SU-DHL-6 (cell line): ENCODE measurements at regions not wholly inside any gene's neighbourhood (a gene's known extent, or its start where the extent isn't known, plus 50 kb on each side); places are given as distances from the start of the nearest gene placed in this dataset.

Experiments
- H2AFZ ChIP-seq: fragments of 200-600 bp; sonication (generic); 2 replicates; pipeline ENCODE4 v1.6.1; 2014; ENCODE audit warnings: low read depth, mild to moderate bottlenecking, moderate library complexity, mixed read lengths, antibody characterized with exemption, low read length; ENCODE audit not compliant: severe bottlenecking
- H3F3A ChIP-seq: fragments of 200-600 bp; shearing (Covaris generic); 2 replicates; pipeline ENCODE4 v1.6.0; 2016; ENCODE audit warnings: antibody characterized with exemption, mild to moderate bottlenecking; ENCODE audit not compliant: insufficient read depth
- H3K27ac ChIP-seq: fragments of 200-600 bp; sonication (generic); 2 replicates; pipeline ENCODE4 v1.5.1; 2016; ENCODE audit warnings: low read depth, mild to moderate bottlenecking, low read length, moderate library complexity, mixed read lengths
- H3K27me3 ChIP-seq: fragments of 200-600 bp; sonication (generic), shearing (Covaris generic); 2 replicates; pipeline ENCODE4 v1.6.0; 2014; ENCODE audit warnings: mild to moderate bottlenecking, low read length
- H3K36me3 ChIP-seq: fragments of 200-600 bp; sonication (generic); 2 replicates; pipeline ENCODE4 v1.6.1; 2014; ENCODE audit warnings: mild to moderate bottlenecking, low read length, mixed read lengths
- H3K4me2 ChIP-seq: fragments of 300-600, 200-600 bp; shearing (Covaris generic), sonication (generic); 2 replicates; pipeline ENCODE4 v1.6.0; 2014; ENCODE audit warnings: low read length, low read depth, mild to moderate bottlenecking; ENCODE audit not compliant: poor library complexity, severe bottlenecking
- H3K4me3 ChIP-seq: fragments of 200-600 bp; sonication (generic); 2 replicates; pipeline ENCODE4 v1.5.1; 2014; ENCODE audit warnings: antibody characterized with exemption, low read length, mild to moderate bottlenecking, mixed read lengths; ENCODE audit not compliant: insufficient read depth, poor library complexity, severe bottlenecking
- H3K79me2 ChIP-seq: fragments of 200-600 bp; sonication (generic); 2 replicates; pipeline ENCODE4 v1.6.1; 2014; ENCODE audit warnings: mild to moderate bottlenecking, low read length, moderate library complexity; ENCODE audit not compliant: insufficient read depth
- H3K9ac ChIP-seq: fragments of 200-600 bp; sonication (generic); 2 replicates; pipeline ENCODE4 v1.7.0; 2014; ENCODE audit warnings: mild to moderate bottlenecking, low read length
- H3K9me2 ChIP-seq: fragments of 200-600 bp; sonication (generic); replicated peaks from 2 replicates; pipeline ENCODE4 v1.6.1; 2014; ENCODE audit warnings: low read length; ENCODE audit not compliant: insufficient read depth
- H3K9me3 ChIP-seq: fragments of 200-600 bp; sonication (generic); 2 replicates; pipeline ENCODE4 v1.6.1; 2014; ENCODE audit warnings: low read length, mixed read lengths; ENCODE audit not compliant: insufficient read depth
- H4K20me1 ChIP-seq: fragments of 200-600 bp; sonication (generic); 2 replicates; pipeline ENCODE4 v1.6.1; 2014; ENCODE audit warnings: low read depth, mild to moderate bottlenecking, antibody characterized with exemption, low read length, moderate library complexity, mixed read lengths
- CTCF ChIP-seq: fragments of 200-600 bp; sonication (generic); IDR thresholded peaks from one replicate; pipeline ENCODE4 v1.5.1; 2017; ENCODE audit warnings: antibody characterized with exemption, mild to moderate bottlenecking, low read length, moderate library complexity; ENCODE audit not compliant: insufficient read depth, poor library complexity, severe bottlenecking
- EZH2phosphoT487 ChIP-seq: fragments of 200-600 bp; sonication (generic), shearing (Covaris generic); conservative IDR thresholded peaks from 2 replicates; pipeline ENCODE4 v1.6.1; 2018; ENCODE audit warnings: mild to moderate bottlenecking, antibody characterized with exemption, low read length, moderate library complexity, mixed read lengths

- Histone ChIP-seq H3F3A (no peaks in the 10 kb centered on the region), H3K4me2 (no peak overlapping the region), H3K9me2 (no peaks in the 10 kb centered on the region; the same call in 1 of the 2 replicates), H3K9ac (no peak overlapping the region), H2AFZ (no peak overlapping the region), H3K79me2 (no peaks in the 10 kb centered on the region), H3K36me3 (no peaks in the 10 kb centered on the region), H3K27ac (no peak overlapping the region), H3K4me3 (no peak overlapping the region), H3K9me3 (no peaks in the 10 kb centered on the region), H3K27me3 (no peaks in the 10 kb centered on the region), H4K20me1 (no peaks in the 10 kb centered on the region)
- TF ChIP-seq EZH2phosphoT487 (no peak), CTCF (no peak)
These were observed 117.1 kb downstream of the LINC00237 start for GRCh38 chr20:20989081-20989480.

GRCh38 chr20:20979934-20980333, 126.2 kb downstream of the LINC00237 start:
- TF ChIP-seq EZH2phosphoT487 (no peak), CTCF (no peak)
- no peaks in the 10 kb centered on the region; the same call in 1 of the 2 replicates for H3K9me2 ChIP-seq
- no peaks in the 10 kb centered on the region for H3K79me2 ChIP-seq
- H3K4me2 ChIP-seq: no peak overlapping the region
- H3K27me3 ChIP-seq: no peaks in the 10 kb centered on the region
- no peaks in the 10 kb centered on the region for H4K20me1 ChIP-seq
- no peak overlapping the region for H2AFZ ChIP-seq
- no peak overlapping the region for H3K4me3 ChIP-seq
- no peaks in the 10 kb centered on the region for H3K9me3 ChIP-seq
- H3K27ac ChIP-seq: no peak overlapping the region
- no peaks in the 10 kb centered on the region for H3F3A ChIP-seq
- H3K9ac ChIP-seq: no peak overlapping the region
- H3K36me3 ChIP-seq: no peaks in the 10 kb centered on the region

GRCh38 chr20:20977786-20978185, 128.4 kb downstream of the LINC00237 start:
- TF ChIP-seq CTCF (no peak), EZH2phosphoT487 (no peak)

GRCh38 chr20:20972490-20972889, 133.7 kb downstream of the LINC00237 start:
- no peaks in the 10 kb centered on the region for H3K36me3 ChIP-seq
- no peaks in the 10 kb centered on the region for H3K27me3 ChIP-seq
- H3K9me3 ChIP-seq: no peaks in the 10 kb centered on the region
- H3K9ac ChIP-seq: no peak overlapping the region
- no peaks in the 10 kb centered on the region for H4K20me1 ChIP-seq
- H3K4me2 ChIP-seq: no peak overlapping the region
- no peak for TF ChIP-seq EZH2phosphoT487
- TF ChIP-seq CTCF: no peak
- H2AFZ ChIP-seq: no peak overlapping the region
- no peaks in the 10 kb centered on the region for H3K9me2 ChIP-seq
- no peaks in the 10 kb centered on the region for H3F3A ChIP-seq
- H3K27ac ChIP-seq: no peak overlapping the region
- H3K79me2 ChIP-seq: no peaks in the 10 kb centered on the region
- H3K4me3 ChIP-seq: no peak overlapping the region

More at GRCh38 chr20:20977786-20978185, 128.4 kb downstream of the LINC00237 start:
- no peaks in the 10 kb centered on the region for H3K79me2 ChIP-seq
- no peak overlapping the region for H2AFZ ChIP-seq
- H3K27me3 ChIP-seq: no peaks in the 10 kb centered on the region
- no peaks in the 10 kb centered on the region for H3K9me2 ChIP-seq
- no peaks in the 10 kb centered on the region for H4K20me1 ChIP-seq
- H3K36me3 ChIP-seq: no peaks in the 10 kb centered on the region
- H3K4me2 ChIP-seq: no peak overlapping the region
- H3K9ac ChIP-seq: no peak overlapping the region
- no peak overlapping the region for H3K27ac ChIP-seq
- H3F3A ChIP-seq: no peaks in the 10 kb centered on the region
- no peaks in the 10 kb centered on the region for H3K9me3 ChIP-seq
- no peak overlapping the region for H3K4me3 ChIP-seq
